IMR-90 (cell line): ENCODE measurements at regions not wholly inside any gene's neighbourhood (a gene's known extent, or its start where the extent isn't known, plus 50 kb on each side); places are given as distances from the start of the nearest gene placed in this dataset.
A peak's percentile ranks its signal among the peaks of the same experiment; 100 is the strongest.

Source experiments
- ATAC-seq: fragments of 200-7000 bp; cut with Tn5 transposase; 2 replicates; pipeline ENCODE4 v1.9.1; 2020; ENCODE audit warnings: low read depth, mild to moderate bottlenecking, moderate library complexity
- BruUV-seq: library from RNA; stranded (reverse); fragments of 400-500 nt; replicated peaks from 2 replicates; lab custom pipeline; 2021; lab: Mats Ljungman, UMichigan
- CTCF ChIA-PET: fragments of 300-600 bp; formaldehyde crosslinking; extraction: SDS; loops from one replicate; lab custom pipeline; 2021; ENCODE audit warnings: antibody characterized with exemption; lab: Yijun Ruan, JAX
- POLR2A ChIA-PET: fragments of 300-600 bp; sonication (Branson Sonifier 250); formaldehyde crosslinking; loops from one replicate; lab custom pipeline; 2022; ENCODE audit warnings: antibody characterized with exemption; ENCODE audit not compliant: unreplicated experiment; lab: Charles Lee
- DNase-seq: peaks from one replicate; pipeline ENCODE4 v3.0.0; 2013
- H2AFZ ChIP-seq: replicated peaks from 2 replicates; pipeline ENCODE3; 2013; ENCODE audit warnings: low read length, mild to moderate bottlenecking; ENCODE audit not compliant: poor library complexity
- H2AK5ac ChIP-seq: 2 replicates; pipeline ENCODE4 v1.6.1; 2013; ENCODE audit warnings: low read depth, low read length, inconsistent platforms
- H2AK9ac ChIP-seq: replicated peaks from 2 replicates; pipeline ENCODE3; 2013; ENCODE audit warnings: mild to moderate bottlenecking, low read depth, low read length, moderate library complexity; ENCODE audit not compliant: poor library complexity
- H2BK120ac ChIP-seq: 2 replicates; pipeline ENCODE4 v1.6.1; 2013; ENCODE audit warnings: low read depth, low read length, inconsistent platforms
- H2BK15ac ChIP-seq: 3 replicates; pipeline ENCODE4 v1.6.1; 2013; ENCODE audit warnings: low read depth, low read length, inconsistent platforms
- H2BK20ac ChIP-seq: 2 replicates; pipeline ENCODE4 v1.6.1; 2013; ENCODE audit warnings: low read depth, mild to moderate bottlenecking, inconsistent platforms, low read length, moderate library complexity
- H2BK5ac ChIP-seq: 2 replicates; pipeline ENCODE4 v1.6.1; 2013; ENCODE audit warnings: mild to moderate bottlenecking, low read depth, low read length, inconsistent platforms; ENCODE audit not compliant: poor library complexity, severe bottlenecking
- H3K14ac ChIP-seq: replicated peaks from 2 replicates; pipeline ENCODE4 v1.6.1; 2013; ENCODE audit warnings: low read depth, low read length, inconsistent platforms
- H3K18ac ChIP-seq: 2 replicates; pipeline ENCODE4 v1.6.1; 2013; ENCODE audit warnings: low read depth, low read length, control low read depth
- H3K23ac ChIP-seq: 2 replicates; pipeline ENCODE4 v1.6.1; 2013; ENCODE audit warnings: low read depth, low read length, inconsistent platforms
- H3K27ac ChIP-seq: 2 replicates; pipeline ENCODE4 v1.5.1; 2013; ENCODE audit warnings: mild to moderate bottlenecking, control low read depth, low read length; ENCODE audit not compliant: insufficient read depth
- H3K27me3 ChIP-seq: 2 replicates; pipeline ENCODE4 v1.6.1; 2013; ENCODE audit warnings: low read length; ENCODE audit not compliant: control insufficient read depth, insufficient read depth
- H3K36me3 ChIP-seq: 2 replicates; pipeline ENCODE4 v1.6.1; 2013; ENCODE audit warnings: low read length, mixed read lengths; ENCODE audit not compliant: control insufficient read depth, insufficient read depth
- H3K4ac ChIP-seq: 2 replicates; pipeline ENCODE4 v1.6.1; 2013; ENCODE audit warnings: low read depth, low read length, inconsistent platforms
- H3K4me1 ChIP-seq: 2 replicates; pipeline ENCODE4 v1.6.1; 2013; ENCODE audit warnings: low read length, mixed read lengths; ENCODE audit not compliant: control insufficient read depth, insufficient read depth
- H3K4me2 ChIP-seq: 2 replicates; pipeline ENCODE4 v1.6.1; 2013; ENCODE audit warnings: low read depth, mild to moderate bottlenecking, control low read depth, low read length, moderate library complexity
- H3K4me3 ChIP-seq: 2 replicates; pipeline ENCODE4 v1.5.1; 2013; ENCODE audit warnings: low read depth, mild to moderate bottlenecking, control low read depth, low read length, moderate library complexity; ENCODE audit not compliant: insufficient read depth
- H3K56ac ChIP-seq: 2 replicates; pipeline ENCODE4 v1.6.1; 2013; ENCODE audit warnings: low read length, inconsistent platforms; ENCODE audit not compliant: insufficient read depth; ENCODE audit errors: extremely low read depth
- H3K79me1 ChIP-seq, 2 experiments: 2 replicates each; pipeline ENCODE4 v1.6.1; 2013; ENCODE audit warnings: low read length in 2 of 2, inconsistent platforms in 1 of 2, low read depth in 1 of 2
- H3K9ac ChIP-seq: 2 replicates; pipeline ENCODE4 v1.6.1; 2013; ENCODE audit warnings: low read depth, low read length, control low read depth
- H3K9me1 ChIP-seq: 2 replicates; pipeline ENCODE4 v1.6.1; 2013; ENCODE audit warnings: low read length, inconsistent platforms; ENCODE audit not compliant: insufficient read depth
- H3K9me3 ChIP-seq: 2 replicates; pipeline ENCODE4 v1.6.1; 2013; ENCODE audit warnings: low read length; ENCODE audit not compliant: control insufficient read depth, insufficient read depth
- H4K20me1 ChIP-seq: 2 replicates; pipeline ENCODE4 v1.6.1; 2013; ENCODE audit warnings: low read length, inconsistent platforms; ENCODE audit not compliant: insufficient read depth
- H4K5ac ChIP-seq: 2 replicates; pipeline ENCODE4 v1.6.1; 2013; ENCODE audit warnings: mild to moderate bottlenecking, low read depth, low read length, control low read depth
- H4K8ac ChIP-seq, 2 experiments: 2 replicates each; pipeline ENCODE4 v1.6.1; 2013; ENCODE audit warnings: low read depth in 2 of 2, low read length in 2 of 2, control low read depth in 1 of 2, inconsistent platforms in 1 of 2
- H4K91ac ChIP-seq: 2 replicates; pipeline ENCODE4 v1.6.1; 2013; ENCODE audit warnings: low read depth, low read length, inconsistent platforms; ENCODE audit not compliant: insufficient read depth
- CEBPB ChIP-seq: IDR thresholded peaks from 2 replicates; pipeline ENCODE4 v1.6.1; 2012; ENCODE audit warnings: low read depth, low read length, improper control_type of control experiment
- FOS ChIP-seq: fragments of 150-350 bp; IDR thresholded peaks from 2 replicates; pipeline ENCODE4 v1.6.1; 2016; ENCODE audit warnings: low read depth, low read length
- WGBS, 2 experiments: methylation state at CpG; one replicate each; pipeline versions ENCODE4 v1.1.5 to v1.1.7; 2013; ENCODE audit warnings: missing lambda C conversion rate in 2 of 2; ENCODE audit not compliant: insufficient read length in 1 of 2; ENCODE audit errors: extremely low coverage in 2 of 2; 5-methylcytosine and 5-hydroxymethylcytosine counted together
- dilution Hi-C: fragments of 300-500 bp; cut with HindIII; formaldehyde crosslinking; loops from one replicate; pipeline ENCODE4 v1.14.3; 2018; ENCODE audit warnings: low sequenced_read_pairs; ENCODE audit not compliant: unreplicated experiment
- in situ Hi-C: fragments of 300-500 bp; cut with MboI; formaldehyde crosslinking; loops from 3 replicates; pipeline ENCODE4 v1.14.3; 2019; ENCODE audit warnings: low sequenced_read_pairs, inconsistent platforms, mixed read lengths
- intact Hi-C: fragments of 100-400 bp; cut with micrococcal nuclease; formaldehyde crosslinking; loops from 2 replicates; pipeline ENCODE4 v1.10.0; 2022

DNA sequence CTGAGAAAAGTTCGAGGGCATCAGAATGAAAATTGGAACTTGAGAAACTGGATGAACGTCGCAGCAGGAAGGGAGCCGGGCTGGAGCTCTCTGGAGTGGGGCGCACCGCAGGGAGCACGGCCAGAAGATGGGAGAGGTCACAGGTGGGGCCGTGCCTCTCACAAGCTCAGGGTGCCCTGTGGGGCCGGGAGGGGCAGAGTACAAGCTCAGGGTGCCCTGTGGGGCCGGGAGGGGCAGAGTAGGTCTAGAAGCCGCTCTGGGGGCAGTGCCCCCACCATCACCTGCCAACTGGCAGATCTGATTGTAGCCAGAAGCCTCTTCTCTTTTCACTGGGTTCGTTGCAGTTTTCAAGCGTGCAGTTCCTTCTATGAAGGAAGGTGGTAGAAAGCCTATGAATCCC, 61.1 kb upstream of the SNX9 start:
- Histone ChIP-seq H2AK9ac (peak overlapping the region; percentile 70), H2AK5ac (0 out of 2 replicates have a peak overlapping the region, but pooled peaks have one; percentile 22), H3K27me3 (no peaks in the 10 kb centered on the region), H2BK120ac (peak overlapping the region; percentile 47; the same call in 1 of the 2 replicates), H3K4me1 (peaks cover 36% of the 10 kb centered on the region), H3K56ac (no peak overlapping the region), H2AFZ (no peak overlapping the region), H3K4me2 (no peak overlapping the region), H3K14ac (no peak overlapping the region), H3K4ac (no peak overlapping the region), H4K8ac (no peak overlapping the region), H3K4me3 (no peak overlapping the region), H3K9me1 (peaks cover 29% of the 10 kb centered on the region), H3K23ac (no peak overlapping the region), H4K5ac (no peak overlapping the region), H3K27ac (no peak overlapping the region), H2BK5ac (no peak overlapping the region), H3K36me3 (no peaks in the 10 kb centered on the region), H3K79me1 (peaks cover 0 to 13% of the 10 kb centered on the region in 2 experiments; a peak in 2 of 4 replicates), H3K9ac (no peak overlapping the region), H3K9me3 (no peaks in the 10 kb centered on the region), H3K18ac (no peak overlapping the region), H4K91ac (no peak overlapping the region), H4K20me1 (peaks cover 3% of the 10 kb centered on the region; the same call in 1 of the 2 replicates), H2BK15ac (0 out of 3 replicates have a peak overlapping the region, but pooled peaks have one; percentile 8), H2BK20ac (peak overlapping the region; percentile 41; the same call in 1 of the 2 replicates)
- WGBS, 2 experiments, result 89% methylated on average over 8 of the region's 13 CpGs; no CpG with 5 or more reads in 1 of the 2 experiments
- no TSS peak for BruUV-seq
- in situ Hi-C loops, result no loop called here
- CTCF ChIA-PET, result interaction anchor here (0.6 to 2.8 kb wide), 2 partner anchors 95 to 111 kb away, joined by 3 to 13 read pairs; no protein-coding TSS in a partner anchor
- no peak for ATAC-seq
- no peak for TF ChIP-seq CEBPB
- TF ChIP-seq FOS, result no peak
- dilution Hi-C loops, result no loop called here
- POLR2A ChIA-PET, result no interaction called here
- DNase-seq, result no peak
- intact Hi-C loops, result no loop called here
